Ishikawa (cell line): ENCODE measurements at regions not wholly inside any gene's neighbourhood (a gene's known extent, or its start where the extent isn't known, plus 50 kb on each side); places are given as distances from the start of the nearest gene placed in this dataset.

Experiments used
- CEBPB ChIP-seq: IDR thresholded peaks from 2 replicates; pipeline ENCODE4 v1.6.1; 2012
- EGR1 ChIP-seq: IDR thresholded peaks from 2 replicates; pipeline ENCODE4 v1.6.1; 2012
- EP300 ChIP-seq: IDR thresholded peaks from 2 replicates; pipeline ENCODE4 v1.6.1; 2012; ENCODE audit warnings: borderline replicate concordance
- FOXM1 ChIP-seq: IDR thresholded peaks from 2 replicates; pipeline ENCODE4 v1.6.1; 2012; ENCODE audit warnings: low read depth, borderline replicate concordance
- NFIC ChIP-seq: IDR thresholded peaks from 2 replicates; pipeline ENCODE4 v1.6.1; 2012
- RAD21 ChIP-seq: IDR thresholded peaks from 2 replicates; pipeline ENCODE4 v1.6.1; 2012; ENCODE audit warnings: low read depth
- REST ChIP-seq: IDR thresholded peaks from 2 replicates; pipeline ENCODE4 v1.6.1; 2012; ENCODE audit warnings: low read depth, mild to moderate bottlenecking
- TAF1 ChIP-seq: IDR thresholded peaks from 2 replicates; pipeline ENCODE4 v1.6.1; 2012; ENCODE audit warnings: low read depth, mild to moderate bottlenecking
- TCF12 ChIP-seq: IDR thresholded peaks from 2 replicates; pipeline ENCODE4 v1.6.1; 2012; ENCODE audit warnings: low read depth
- TEAD4 ChIP-seq: IDR thresholded peaks from 2 replicates; pipeline ENCODE4 v1.6.1; 2012
- USF1 ChIP-seq: IDR thresholded peaks from 2 replicates; pipeline ENCODE4 v1.6.1; 2012
- YY1 ChIP-seq: IDR thresholded peaks from 2 replicates; pipeline ENCODE4 v1.6.1; 2012; ENCODE audit warnings: low read depth
- ZBTB7A ChIP-seq: IDR thresholded peaks from 2 replicates; pipeline ENCODE4 v1.6.1; 2012; ENCODE audit warnings: low read depth
- TF ChIP-seq, protein P1 (sequence below): IDR thresholded peaks from 2 replicates; pipeline ENCODE4 v1.6.1; 2012

GRCh38 chr13:76579701-76580100 lies 306.5 kb downstream of the KCTD12 start:
- TF ChIP-seq CEBPB (no peak), TAF1 (no peak), EP300 (no peak), FOXM1 (no peak), TCF12 (no peak), NFIC (no peak), EGR1 (no peak), TEAD4 (no peak), REST (no peak), RAD21 (no peak), YY1 (no peak), USF1 (no peak), ZBTB7A (no peak)
- TF ChIP-seq, protein P1, sequence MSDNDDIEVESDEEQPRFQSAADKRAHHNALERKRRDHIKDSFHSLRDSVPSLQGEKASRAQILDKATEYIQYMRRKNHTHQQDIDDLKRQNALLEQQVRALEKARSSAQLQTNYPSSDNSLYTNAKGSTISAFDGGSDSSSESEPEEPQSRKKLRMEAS, result no peak
